ENCODE measurements at regions not wholly inside any gene's neighbourhood (a gene's known extent, or its start where the extent isn't known, plus 50 kb on each side); places are given as distances from the start of the nearest gene placed in this dataset.

- Histone ChIP-seq H3K27ac (ENCODE audit: low read depth, low read length) (no peak overlapping the region), H3K4me1 (ENCODE audit: control insufficient read depth, insufficient read depth, low read length, unreplicated experiment) (no peaks in the 10 kb centered on the region), H3K36me3 (ENCODE audit: insufficient read depth, low read length) (no peaks in the 10 kb centered on the region), H3K4me3 (ENCODE audit: low read depth, low read length) (no peak overlapping the region), H2AFZ (ENCODE audit: low read length, unreplicated experiment) (no peak overlapping the region), H3K27me3 (ENCODE audit: insufficient read depth, low read length) (no peaks in the 10 kb centered on the region), H3K79me2 (ENCODE audit: control insufficient read depth, insufficient read depth, low read length, unreplicated experiment) (no peaks in the 10 kb centered on the region)
These were observed 88.8 kb upstream of the PAK3 start for GRCh38 chrX:111007238-111007637.

DNA sequence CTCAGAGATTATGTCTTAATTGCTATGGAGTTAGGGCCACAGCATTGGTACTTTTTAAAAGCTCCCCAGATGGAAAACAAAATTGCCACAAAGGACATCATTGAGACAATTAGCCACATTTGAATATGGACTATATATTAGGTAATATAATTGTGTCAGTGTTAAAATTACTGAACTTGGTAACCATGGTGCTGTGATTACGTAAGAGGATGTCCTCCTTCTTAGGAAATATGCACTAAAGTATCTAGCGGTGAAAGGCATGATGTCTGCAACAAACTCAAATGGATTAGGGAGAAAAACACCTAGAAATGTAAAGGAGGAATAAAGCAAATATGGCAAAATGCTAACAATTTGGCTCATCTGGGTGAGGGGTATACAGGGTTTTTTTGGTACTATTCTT is 89.9 kb upstream of the PAK3 start:
- Histone ChIP-seq H3K4me1 (ENCODE audit: control insufficient read depth, insufficient read depth, low read length, unreplicated experiment) (no peaks in the 10 kb centered on the region), H3K27me3 (ENCODE audit: insufficient read depth, low read length) (no peaks in the 10 kb centered on the region)

DNA sequence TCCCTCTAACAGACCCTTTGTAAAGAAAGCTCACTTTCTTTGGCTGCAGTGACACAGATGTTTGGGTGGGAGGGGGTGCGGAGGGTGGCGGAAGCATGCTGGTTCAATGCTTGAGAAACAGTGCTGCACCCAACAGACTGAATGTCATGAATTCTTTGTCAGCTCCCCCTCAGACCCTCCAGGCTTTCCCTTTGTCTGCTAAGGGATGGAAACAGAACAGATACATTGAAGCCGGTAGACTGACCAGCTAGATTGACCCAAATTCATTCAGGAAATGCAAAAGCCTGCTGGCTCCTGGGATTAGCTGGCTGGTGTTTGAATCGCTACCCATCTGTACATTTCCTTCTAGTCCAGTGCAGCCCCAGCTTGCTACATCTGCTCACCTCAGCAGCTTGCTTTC is 90.8 kb upstream of the PAK3 start:
- no peaks in the 10 kb centered on the region for H3K79me2 ChIP-seq (ENCODE audit: control insufficient read depth, insufficient read depth, low read length, unreplicated experiment)
- no peaks in the 10 kb centered on the region for H3K36me3 ChIP-seq (ENCODE audit: insufficient read depth, low read length)
- H3K27me3 ChIP-seq (ENCODE audit: insufficient read depth, low read length), result no peaks in the 10 kb centered on the region
- H3K4me3 ChIP-seq (ENCODE audit: low read depth, low read length), result no peak overlapping the region
- H3K27ac ChIP-seq (ENCODE audit: low read depth, low read length), result no peak overlapping the region
- no peak overlapping the region for H2AFZ ChIP-seq (ENCODE audit: low read length, unreplicated experiment)
- H3K4me1 ChIP-seq (ENCODE audit: control insufficient read depth, insufficient read depth, low read length, unreplicated experiment), result no peaks in the 10 kb centered on the region

More for the DNA sequence above, 89.9 kb upstream of the PAK3 start:
- H3K79me2 ChIP-seq (ENCODE audit: control insufficient read depth, insufficient read depth, low read length, unreplicated experiment), result no peaks in the 10 kb centered on the region
- no peak overlapping the region for H3K4me3 ChIP-seq (ENCODE audit: low read depth, low read length)
- no peaks in the 10 kb centered on the region for H3K36me3 ChIP-seq (ENCODE audit: insufficient read depth, low read length)
- H3K27ac ChIP-seq (ENCODE audit: low read depth, low read length), result no peak overlapping the region
- H2AFZ ChIP-seq (ENCODE audit: low read length, unreplicated experiment), result no peak overlapping the region

- H2AFZ ChIP-seq (ENCODE audit: low read length, unreplicated experiment), result no peak overlapping the region
- no peaks in the 10 kb centered on the region for H3K36me3 ChIP-seq (ENCODE audit: insufficient read depth, low read length)
- no peak overlapping the region for H3K4me3 ChIP-seq (ENCODE audit: low read depth, low read length)
- no peak overlapping the region for H3K27ac ChIP-seq (ENCODE audit: low read depth, low read length)
- no peaks in the 10 kb centered on the region for H3K4me1 ChIP-seq (ENCODE audit: control insufficient read depth, insufficient read depth, low read length, unreplicated experiment)
- H3K27me3 ChIP-seq (ENCODE audit: insufficient read depth, low read length), result no peaks in the 10 kb centered on the region
- H3K79me2 ChIP-seq (ENCODE audit: control insufficient read depth, insufficient read depth, low read length, unreplicated experiment), result no peaks in the 10 kb centered on the region
These were observed 92.9 kb upstream of the PAK3 start for GRCh38 chrX:111003118-111003517.

DNA sequence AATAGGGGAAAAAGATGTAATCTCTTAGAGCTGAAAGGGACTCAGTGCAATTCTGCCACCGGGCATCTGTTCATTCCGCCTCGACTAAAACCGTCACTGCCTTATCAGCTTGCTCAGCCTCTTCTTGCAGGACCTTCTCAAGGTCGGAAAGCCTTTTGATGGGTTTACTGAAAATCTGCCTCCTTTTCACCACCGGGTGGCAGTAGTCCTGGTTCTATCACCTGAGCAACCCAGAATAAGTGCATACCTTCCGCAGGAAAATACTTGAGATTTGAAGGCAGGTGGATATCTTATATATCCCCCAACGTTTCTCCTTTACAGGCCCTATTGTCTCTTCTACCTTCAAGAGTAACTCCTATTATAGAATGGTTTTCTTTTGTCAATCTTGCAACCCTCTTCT is 103.4 kb upstream of the PAK3 start:
- no peak overlapping the region for H2AFZ ChIP-seq (ENCODE audit: low read length, unreplicated experiment)
- no peaks in the 10 kb centered on the region for H3K36me3 ChIP-seq (ENCODE audit: insufficient read depth, low read length)
- H3K27ac ChIP-seq (ENCODE audit: low read depth, low read length), result no peak overlapping the region
- H3K4me3 ChIP-seq (ENCODE audit: low read depth, low read length), result no peak overlapping the region
- no peaks in the 10 kb centered on the region for H3K4me1 ChIP-seq (ENCODE audit: control insufficient read depth, insufficient read depth, low read length, unreplicated experiment)
- H3K27me3 ChIP-seq (ENCODE audit: insufficient read depth, low read length), result no peaks in the 10 kb centered on the region
- no peaks in the 10 kb centered on the region for H3K79me2 ChIP-seq (ENCODE audit: control insufficient read depth, insufficient read depth, low read length, unreplicated experiment)

GRCh38 chrX:110989869-110990268 is 106.1 kb upstream of the PAK3 start:
- no peaks in the 10 kb centered on the region for H3K36me3 ChIP-seq (ENCODE audit: insufficient read depth, low read length)
- H3K4me1 ChIP-seq (ENCODE audit: control insufficient read depth, insufficient read depth, low read length, unreplicated experiment), result no peaks in the 10 kb centered on the region
- no peaks in the 10 kb centered on the region for H3K27me3 ChIP-seq (ENCODE audit: insufficient read depth, low read length)
- H3K79me2 ChIP-seq (ENCODE audit: control insufficient read depth, insufficient read depth, low read length, unreplicated experiment), result no peaks in the 10 kb centered on the region
- no peak overlapping the region for H3K4me3 ChIP-seq (ENCODE audit: low read depth, low read length)
- H2AFZ ChIP-seq (ENCODE audit: low read length, unreplicated experiment), result no peak overlapping the region
- no peak overlapping the region for H3K27ac ChIP-seq (ENCODE audit: low read depth, low read length)

GRCh38 chrX:110989447-110989846 is 106.5 kb upstream of the PAK3 start:
- Histone ChIP-seq H3K79me2 (ENCODE audit: control insufficient read depth, insufficient read depth, low read length, unreplicated experiment) (no peaks in the 10 kb centered on the region), H3K27me3 (ENCODE audit: insufficient read depth, low read length) (no peaks in the 10 kb centered on the region), H3K27ac (ENCODE audit: low read depth, low read length) (no peak overlapping the region), H3K4me1 (ENCODE audit: control insufficient read depth, insufficient read depth, low read length, unreplicated experiment) (no peaks in the 10 kb centered on the region), H3K36me3 (ENCODE audit: insufficient read depth, low read length) (no peaks in the 10 kb centered on the region), H3K4me3 (ENCODE audit: low read depth, low read length) (no peak overlapping the region), H2AFZ (ENCODE audit: low read length, unreplicated experiment) (no peak overlapping the region)

- no peaks in the 10 kb centered on the region for H3K79me2 ChIP-seq (ENCODE audit: control insufficient read depth, insufficient read depth, low read length, unreplicated experiment)
- H3K27ac ChIP-seq (ENCODE audit: low read depth, low read length), result no peak overlapping the region
- no peaks in the 10 kb centered on the region for H3K36me3 ChIP-seq (ENCODE audit: insufficient read depth, low read length)
- no peak overlapping the region for H2AFZ ChIP-seq (ENCODE audit: low read length, unreplicated experiment)
- H3K4me1 ChIP-seq (ENCODE audit: control insufficient read depth, insufficient read depth, low read length, unreplicated experiment), result no peaks in the 10 kb centered on the region
- no peaks in the 10 kb centered on the region for H3K27me3 ChIP-seq (ENCODE audit: insufficient read depth, low read length)
- no peak overlapping the region for H3K4me3 ChIP-seq (ENCODE audit: low read depth, low read length)
These were observed 108.7 kb upstream of the PAK3 start for GRCh38 chrX:110987292-110987691.

DNA sequence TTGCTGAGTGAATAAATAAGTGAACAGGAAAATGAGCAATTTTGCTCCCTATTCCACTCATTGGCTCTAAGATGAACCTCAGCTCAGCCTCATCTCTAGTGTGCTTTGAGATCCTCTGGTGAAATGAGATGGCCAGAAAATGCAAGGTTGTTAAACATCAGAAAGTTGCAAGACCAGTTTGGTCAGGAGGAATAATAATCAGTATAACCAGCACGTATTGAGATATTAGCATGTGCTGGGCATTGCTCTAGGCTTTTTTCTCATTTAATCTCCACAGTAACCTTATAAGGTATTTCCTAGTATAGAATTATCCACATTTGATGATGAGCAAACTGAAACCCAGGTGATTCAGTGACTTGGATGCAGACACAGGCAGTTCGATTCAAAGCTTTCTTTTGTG is 110.5 kb upstream of the PAK3 start:
- H3K4me1 ChIP-seq (ENCODE audit: control insufficient read depth, insufficient read depth, low read length, unreplicated experiment), result no peaks in the 10 kb centered on the region
- H3K27me3 ChIP-seq (ENCODE audit: insufficient read depth, low read length), result no peaks in the 10 kb centered on the region
- no peak overlapping the region for H2AFZ ChIP-seq (ENCODE audit: low read length, unreplicated experiment)
- no peaks in the 10 kb centered on the region for H3K79me2 ChIP-seq (ENCODE audit: control insufficient read depth, insufficient read depth, low read length, unreplicated experiment)
- H3K36me3 ChIP-seq (ENCODE audit: insufficient read depth, low read length), result no peaks in the 10 kb centered on the region
- H3K27ac ChIP-seq (ENCODE audit: low read depth, low read length), result no peak overlapping the region
- no peak overlapping the region for H3K4me3 ChIP-seq (ENCODE audit: low read depth, low read length)

DNA sequence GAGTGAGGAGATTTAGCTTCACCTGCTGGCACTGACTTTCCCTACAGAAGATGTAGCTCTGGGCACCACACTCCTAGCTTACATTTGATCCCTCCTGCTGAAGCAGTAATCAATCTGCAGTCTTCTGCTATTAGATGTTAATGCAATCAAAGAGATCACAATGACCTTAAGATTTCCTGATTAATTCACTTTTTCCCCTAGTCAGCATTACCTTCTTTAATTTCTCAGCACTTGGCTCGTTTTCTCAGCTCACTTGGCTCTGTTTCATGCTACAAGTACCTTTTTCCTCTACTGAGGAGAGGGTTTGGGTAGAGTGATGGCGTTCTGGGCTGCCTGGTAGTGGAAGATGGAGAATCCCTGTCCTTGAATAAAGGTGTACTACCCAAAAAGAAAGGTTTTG is 113.0 kb upstream of the PAK3 start:
- H3K4me1 ChIP-seq (ENCODE audit: control insufficient read depth, insufficient read depth, low read length, unreplicated experiment), result no peaks in the 10 kb centered on the region
- H3K4me3 ChIP-seq (ENCODE audit: low read depth, low read length), result no peak overlapping the region
- H2AFZ ChIP-seq (ENCODE audit: low read length, unreplicated experiment), result no peak overlapping the region
- no peaks in the 10 kb centered on the region for H3K79me2 ChIP-seq (ENCODE audit: control insufficient read depth, insufficient read depth, low read length, unreplicated experiment)
- H3K27ac ChIP-seq (ENCODE audit: low read depth, low read length), result no peak overlapping the region
- no peaks in the 10 kb centered on the region for H3K27me3 ChIP-seq (ENCODE audit: insufficient read depth, low read length)
- H3K36me3 ChIP-seq (ENCODE audit: insufficient read depth, low read length), result no peaks in the 10 kb centered on the region

GRCh38 chrX:110966839-110967238 is 129.2 kb upstream of the PAK3 start:
- H2AFZ ChIP-seq (ENCODE audit: low read length, unreplicated experiment), result no peak overlapping the region
- no peaks in the 10 kb centered on the region for H3K27me3 ChIP-seq (ENCODE audit: insufficient read depth, low read length)
- H3K27ac ChIP-seq (ENCODE audit: low read depth, low read length), result no peak overlapping the region
- H3K79me2 ChIP-seq (ENCODE audit: control insufficient read depth, insufficient read depth, low read length, unreplicated experiment), result no peaks in the 10 kb centered on the region
- H3K4me3 ChIP-seq (ENCODE audit: low read depth, low read length), result no peak overlapping the region
- no peaks in the 10 kb centered on the region for H3K4me1 ChIP-seq (ENCODE audit: control insufficient read depth, insufficient read depth, low read length, unreplicated experiment)
- H3K36me3 ChIP-seq (ENCODE audit: insufficient read depth, low read length), result no peaks in the 10 kb centered on the region

DNA sequence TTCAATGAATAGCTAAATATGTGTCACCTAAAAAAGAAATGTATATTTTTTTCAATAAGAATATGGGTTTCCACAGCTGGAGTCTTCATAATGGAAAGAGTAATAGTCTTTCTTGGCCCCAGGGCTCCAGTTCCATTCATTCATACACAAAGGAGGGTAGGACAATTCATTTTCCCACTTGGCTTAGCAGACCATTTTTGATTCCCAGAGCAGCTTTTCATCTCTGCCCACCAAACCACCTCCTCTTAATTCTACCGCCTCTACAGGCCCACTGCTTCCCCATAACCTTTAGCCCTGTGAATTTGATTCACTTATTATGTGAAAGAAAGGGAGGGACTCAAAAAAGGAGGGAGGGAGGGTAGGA is 129.9 kb upstream of the PAK3 start:
- Histone ChIP-seq H3K4me3 (ENCODE audit: low read depth, low read length) (no peak overlapping the region), H3K79me2 (ENCODE audit: control insufficient read depth, insufficient read depth, low read length, unreplicated experiment) (no peaks in the 10 kb centered on the region), H2AFZ (ENCODE audit: low read length, unreplicated experiment) (no peak overlapping the region), H3K27ac (ENCODE audit: low read depth, low read length) (no peak overlapping the region), H3K27me3 (ENCODE audit: insufficient read depth, low read length) (no peaks in the 10 kb centered on the region), H3K36me3 (ENCODE audit: insufficient read depth, low read length) (no peaks in the 10 kb centered on the region), H3K4me1 (ENCODE audit: control insufficient read depth, insufficient read depth, low read length, unreplicated experiment) (no peaks in the 10 kb centered on the region)
